Activated naive CD4-positive, alpha-beta T cell treated with anti-CD3 and anti-CD28 coated beads for 36 hours (primary cell): ENCODE measurements at regions not wholly inside any gene's neighbourhood (a gene's known extent, or its start where the extent isn't known, plus 50 kb on each side); places are given as distances from the start of the nearest gene placed in this dataset.

Source experiments
- CTCF ChIA-PET: fragments of 350-600 bp; sonication (Branson Sonifier 250); formaldehyde crosslinking; loops from one replicate; lab custom pipeline; 2021; ENCODE audit warnings: antibody characterized with exemption; lab: Charles Lee
- DNase-seq: peaks from one replicate; pipeline ENCODE4 v3.0.0-alpha.2; 2020
- H3K27ac Mint-ChIP-seq: one replicate; pipeline ENCODE4 v1.8.0; 2021; ENCODE audit warnings: mild to moderate bottlenecking, mixed read lengths
- H3K27me3 Mint-ChIP-seq: one replicate; pipeline ENCODE4 v1.8.0; 2021; ENCODE audit warnings: low read depth, mixed read lengths
- H3K36me3 Mint-ChIP-seq: one replicate; pipeline ENCODE4 v1.8.0; 2021; ENCODE audit warnings: low read depth, mixed read lengths
- H3K4me1 Mint-ChIP-seq: one replicate; pipeline ENCODE4 v1.8.0; 2021; ENCODE audit warnings: low read depth, mixed read lengths
- H3K4me3 Mint-ChIP-seq: one replicate; pipeline ENCODE4 v1.8.0; 2021; ENCODE audit warnings: mild to moderate bottlenecking, moderate library complexity, mixed read lengths
- H3K9me3 Mint-ChIP-seq: one replicate; pipeline ENCODE4 v1.8.0; 2021; ENCODE audit warnings: mixed read lengths
- intact Hi-C: fragments of 100-400 bp; cut with micrococcal nuclease; formaldehyde crosslinking; loops from one replicate; pipeline ENCODE4 v1.15.1; 2023

DNA sequence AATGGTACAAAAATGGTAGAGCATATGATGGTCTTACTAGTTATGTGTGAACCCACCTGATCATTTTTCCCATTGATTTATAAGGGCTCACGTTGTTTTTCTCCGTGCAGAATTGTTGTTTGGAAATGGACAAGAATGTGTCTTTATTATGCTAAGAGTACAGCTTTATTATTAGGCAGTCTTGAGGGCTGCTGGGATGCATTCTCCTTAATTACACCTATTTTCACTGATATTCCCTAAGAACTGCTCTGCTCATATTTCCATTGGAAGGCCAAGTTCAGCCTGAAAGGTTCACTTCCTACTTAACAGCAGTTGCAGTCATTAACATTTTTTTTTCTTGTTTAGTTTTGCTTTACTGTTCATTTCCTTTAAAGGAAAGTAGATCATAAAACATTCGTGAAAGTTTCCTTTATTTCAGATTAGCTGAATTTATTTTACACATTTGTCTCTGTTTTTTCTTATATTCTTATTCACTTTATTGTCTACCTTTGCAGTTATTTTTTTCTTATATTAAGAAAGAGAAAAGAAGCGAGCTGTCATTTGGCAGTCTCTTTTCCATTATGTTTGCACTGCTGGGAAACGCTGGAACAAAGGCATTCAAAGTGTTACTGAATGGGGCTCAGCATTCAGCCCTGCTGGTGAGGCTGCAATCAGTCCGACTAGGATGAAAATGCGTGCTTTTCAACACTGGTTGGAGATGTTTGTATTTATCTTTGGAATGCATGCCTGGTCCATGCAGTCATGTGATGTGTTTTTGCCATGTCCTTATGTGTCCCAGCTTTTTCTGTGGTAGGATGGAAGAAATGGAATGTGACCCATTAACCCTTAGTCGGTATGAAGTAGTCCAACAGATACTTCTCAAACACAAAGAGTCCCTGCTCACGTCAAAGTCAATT, 602.7 kb upstream of the ZNF608 start:
- Mint-ChIP-seq H3K27me3 (no peaks in the 10 kb centered on the region), H3K4me3 (no peak overlapping the region), H3K4me1 (no peaks in the 10 kb centered on the region), H3K9me3 (no peaks in the 10 kb centered on the region), H3K27ac (no peak overlapping the region), H3K36me3 (no peaks in the 10 kb centered on the region)
- no peak for DNase-seq
- CTCF ChIA-PET: no interaction called here
- intact Hi-C loops: no loop called here

DNA sequence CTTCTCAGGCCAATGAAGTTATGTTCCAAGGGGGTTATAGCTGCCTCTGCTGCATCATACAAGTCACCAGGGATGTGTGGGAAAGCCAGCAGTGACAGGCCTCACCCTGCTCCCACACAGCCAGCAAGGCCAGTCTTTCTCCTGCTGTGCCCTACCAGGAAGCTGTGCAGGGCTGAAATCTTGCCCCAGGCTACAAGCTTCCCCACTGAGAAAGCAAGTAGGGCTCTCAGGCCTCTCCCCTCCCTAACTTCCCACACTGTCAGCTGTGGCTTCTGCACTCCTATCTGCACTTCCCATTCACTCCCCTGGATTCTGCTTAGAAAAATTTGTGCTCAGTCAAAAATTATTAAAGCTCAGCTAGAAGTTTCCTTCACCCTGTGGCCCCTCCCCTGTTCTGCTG, 611.2 kb upstream of the ZNF608 start:
- no peak for DNase-seq
- Mint-ChIP-seq H3K27me3 (no peaks in the 10 kb centered on the region), H3K4me3 (no peak overlapping the region), H3K4me1 (no peaks in the 10 kb centered on the region), H3K36me3 (no peaks in the 10 kb centered on the region), H3K9me3 (peaks cover 16% of the 10 kb centered on the region), H3K27ac (no peak overlapping the region)
- intact Hi-C loops: no loop called here
- CTCF ChIA-PET: no interaction called here

- Mint-ChIP-seq H3K36me3 (no peaks in the 10 kb centered on the region), H3K27me3 (no peaks in the 10 kb centered on the region), H3K27ac (no peak overlapping the region), H3K4me3 (no peak overlapping the region), H3K4me1 (no peaks in the 10 kb centered on the region), H3K9me3 (peaks cover 5% of the 10 kb centered on the region)
- intact Hi-C loops: no loop called here
- no peak for DNase-seq
- CTCF ChIA-PET: no interaction called here
Measured at GRCh38 chr5:125365747-125366146, 619.3 kb upstream of the ZNF608 start.

GRCh38 chr5:125367702-125368101, 621.3 kb upstream of the ZNF608 start:
- CTCF ChIA-PET: no interaction called here

GRCh38 chr5:125370461-125371205, 624.2 kb upstream of the ZNF608 start:
- no peaks in the 10 kb centered on the region for H3K27me3 Mint-ChIP-seq
- no peak overlapping the region for H3K27ac Mint-ChIP-seq
- no peak overlapping the region for H3K4me3 Mint-ChIP-seq

More at GRCh38 chr5:125367702-125368101, 621.3 kb upstream of the ZNF608 start:
- Mint-ChIP-seq H3K9me3 (peaks cover 5% of the 10 kb centered on the region), H3K27ac (no peak overlapping the region), H3K4me3 (no peak overlapping the region), H3K4me1 (no peaks in the 10 kb centered on the region), H3K27me3 (no peaks in the 10 kb centered on the region), H3K36me3 (no peaks in the 10 kb centered on the region)
- DNase-seq: no peak
- intact Hi-C loops: no loop called here

DNA sequence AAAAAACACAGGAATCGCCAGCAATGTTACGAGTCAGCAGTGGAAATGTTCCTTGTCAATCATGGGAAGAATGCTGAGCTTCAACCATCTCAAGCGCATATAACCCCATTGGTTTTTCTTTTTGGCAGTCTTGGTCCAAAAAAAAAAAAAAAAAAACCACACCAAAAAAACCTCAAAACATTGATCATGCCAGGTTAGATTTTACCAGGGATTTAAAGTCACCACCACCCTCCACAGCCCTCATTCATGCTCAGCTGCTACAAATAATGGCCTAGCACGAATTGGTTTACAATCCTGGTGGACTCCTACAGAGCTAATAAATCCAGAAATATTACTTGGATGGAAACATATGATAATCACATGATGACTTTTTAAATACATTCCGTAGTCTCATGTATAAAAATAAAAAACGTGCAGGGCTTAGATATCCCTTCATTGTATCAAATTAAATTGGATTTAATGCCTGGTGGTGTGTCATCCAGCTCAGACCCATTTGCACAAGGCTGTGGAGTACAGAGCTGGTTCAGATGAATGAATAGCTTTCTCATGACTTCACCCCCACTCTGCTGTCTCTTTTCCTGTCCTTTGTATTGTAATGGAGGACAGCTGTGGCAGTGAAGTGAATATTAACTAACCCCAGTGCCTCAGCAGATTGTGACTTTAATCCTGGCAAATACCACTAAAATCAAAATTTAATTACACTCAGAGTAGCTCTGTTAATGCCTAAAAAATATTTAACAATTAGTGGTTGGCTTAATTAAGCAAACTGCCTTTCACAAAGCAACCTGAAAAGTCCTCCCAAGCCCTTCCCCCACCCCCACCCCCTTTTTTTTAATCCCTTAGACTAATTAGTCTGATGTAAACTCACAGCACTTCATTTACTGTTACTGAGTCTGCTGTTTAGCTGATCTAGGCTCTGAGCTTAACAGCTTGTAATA, 626.5 kb upstream of the ZNF608 start:
- H3K27ac Mint-ChIP-seq: no peak overlapping the region
- intact Hi-C loops: no loop called here
- no peaks in the 10 kb centered on the region for H3K4me1 Mint-ChIP-seq
- DNase-seq: no peak
- no peak overlapping the region for H3K4me3 Mint-ChIP-seq
- CTCF ChIA-PET: interaction anchor here (0.6 kb wide), 2 partner anchors 428 to 1378 kb away, joined by 3 to 6 read pairs; no protein-coding TSS in a partner anchor
- peaks cover 5% of the 10 kb centered on the region for H3K9me3 Mint-ChIP-seq
- H3K27me3 Mint-ChIP-seq: no peaks in the 10 kb centered on the region
- no peaks in the 10 kb centered on the region for H3K36me3 Mint-ChIP-seq

More at GRCh38 chr5:125370461-125371205, 624.2 kb upstream of the ZNF608 start:
- Mint-ChIP-seq H3K4me1 (no peaks in the 10 kb centered on the region), H3K9me3 (peaks cover 5% of the 10 kb centered on the region), H3K36me3 (no peaks in the 10 kb centered on the region)
- intact Hi-C loops: no loop called here
- DNase-seq: no peak
- CTCF ChIA-PET: no interaction called here

DNA sequence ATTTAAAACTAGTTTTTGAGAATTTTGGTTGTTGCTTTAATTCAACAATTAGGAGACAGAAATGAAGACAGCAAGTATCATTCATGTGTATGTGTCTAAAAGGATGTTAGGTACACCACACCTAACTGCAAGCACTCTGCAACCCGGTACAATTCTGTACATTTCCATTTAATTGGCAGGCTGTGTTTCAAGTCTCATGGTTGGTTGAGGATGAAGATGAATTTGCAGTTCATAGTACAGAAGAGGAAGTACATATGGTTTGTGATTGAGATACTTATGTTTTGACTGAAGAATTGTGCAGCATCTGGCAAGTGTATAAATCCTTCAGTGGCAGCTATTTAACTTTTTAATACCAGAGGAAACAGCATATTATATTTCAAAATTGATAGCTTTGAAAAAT, 628.7 kb upstream of the ZNF608 start:
- no peak overlapping the region for H3K27ac Mint-ChIP-seq
- H3K27me3 Mint-ChIP-seq: no peaks in the 10 kb centered on the region
- H3K4me1 Mint-ChIP-seq: no peaks in the 10 kb centered on the region
- peaks cover 5% of the 10 kb centered on the region for H3K9me3 Mint-ChIP-seq
- intact Hi-C loops: no loop called here
- DNase-seq: no peak
- CTCF ChIA-PET: interaction anchor here (0.6 kb wide), 1 partner anchor 524 kb away, joined by 5 read pairs; no protein-coding TSS in a partner anchor
- H3K36me3 Mint-ChIP-seq: no peaks in the 10 kb centered on the region
- H3K4me3 Mint-ChIP-seq: no peak overlapping the region

DNA sequence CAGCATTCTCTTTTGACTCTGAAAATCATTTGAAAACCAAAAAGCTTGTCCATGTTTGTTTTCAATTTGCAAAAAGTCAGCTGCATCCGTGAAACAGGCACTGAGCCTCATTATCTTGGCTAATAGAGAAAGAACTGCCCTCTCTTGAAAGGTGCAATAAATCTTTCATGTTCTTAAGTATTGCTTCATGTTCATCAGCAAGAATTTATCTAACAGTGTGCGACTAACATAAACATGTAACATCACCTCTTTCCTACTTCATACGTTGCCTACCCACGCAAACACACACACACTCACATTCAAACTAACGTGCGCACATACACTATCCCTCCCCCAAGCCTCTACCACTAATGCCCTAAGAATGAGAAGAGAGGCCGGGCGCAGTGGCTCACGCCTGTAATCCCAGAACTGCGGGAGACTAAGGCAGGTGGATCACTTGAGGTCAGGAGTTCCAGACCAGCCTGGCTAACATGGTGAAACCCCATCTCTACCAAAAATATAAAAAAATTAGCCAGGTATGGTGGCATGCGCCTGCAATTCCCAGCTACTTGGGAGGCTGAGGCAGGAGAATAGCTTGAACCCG, 629.7 kb upstream of the ZNF608 start:
- DNase-seq: no peak
- H3K9me3 Mint-ChIP-seq: peaks cover 5% of the 10 kb centered on the region
- H3K4me3 Mint-ChIP-seq: no peak overlapping the region
- no peak overlapping the region for H3K27ac Mint-ChIP-seq
- H3K27me3 Mint-ChIP-seq: no peaks in the 10 kb centered on the region
- CTCF ChIA-PET: no interaction called here
- no peaks in the 10 kb centered on the region for H3K4me1 Mint-ChIP-seq
- no peaks in the 10 kb centered on the region for H3K36me3 Mint-ChIP-seq
- intact Hi-C loops: no loop called here

DNA sequence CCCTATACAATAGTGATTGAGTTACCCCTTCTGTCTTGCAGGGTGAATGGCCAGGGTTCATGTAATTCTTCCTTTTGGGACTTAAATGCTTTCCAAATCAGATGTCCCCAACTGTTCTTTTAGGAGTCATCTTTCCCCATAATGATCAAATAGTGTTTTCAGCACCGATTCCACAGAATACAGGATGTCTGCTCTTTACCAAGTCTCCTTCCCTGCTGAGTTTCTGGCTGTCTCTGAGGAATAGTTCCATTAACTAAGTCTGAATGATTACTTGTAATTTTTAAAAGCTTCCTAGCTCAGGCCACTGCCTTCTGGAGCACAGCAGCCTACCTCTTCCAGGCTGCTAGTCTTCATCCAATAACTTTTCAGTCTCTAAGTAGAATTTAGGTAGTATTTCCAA, 630.7 kb upstream of the ZNF608 start:
- peaks cover 5% of the 10 kb centered on the region for H3K9me3 Mint-ChIP-seq
- H3K27ac Mint-ChIP-seq: no peak overlapping the region
- CTCF ChIA-PET: no interaction called here
- intact Hi-C loops: no loop called here
- H3K4me1 Mint-ChIP-seq: no peaks in the 10 kb centered on the region
- no peaks in the 10 kb centered on the region for H3K27me3 Mint-ChIP-seq
- DNase-seq: no peak
- no peak overlapping the region for H3K4me3 Mint-ChIP-seq
- H3K36me3 Mint-ChIP-seq: no peaks in the 10 kb centered on the region

DNA sequence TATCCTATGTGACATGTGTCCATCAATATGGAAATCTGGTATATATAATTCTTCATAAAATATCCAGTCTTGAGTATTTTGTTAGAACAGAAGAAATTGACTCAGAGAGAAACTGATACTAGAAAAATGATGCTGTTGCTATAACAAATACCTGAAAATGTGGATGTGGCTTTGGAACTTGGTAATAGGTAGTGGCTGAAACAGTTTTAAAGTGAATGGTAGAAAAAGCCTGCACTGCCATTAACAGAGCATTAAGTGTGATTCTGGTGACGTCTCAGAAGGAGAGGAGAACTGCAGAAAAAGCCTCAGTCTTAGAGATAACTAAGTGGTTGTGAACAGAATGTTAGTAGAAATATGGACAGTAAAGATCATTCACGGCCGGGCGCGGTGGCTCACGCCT, 634.9 kb upstream of the ZNF608 start:
- Mint-ChIP-seq H3K36me3 (no peaks in the 10 kb centered on the region), H3K9me3 (peaks cover 7% of the 10 kb centered on the region), H3K27ac (no peak overlapping the region), H3K4me1 (no peaks in the 10 kb centered on the region), H3K27me3 (no peaks in the 10 kb centered on the region), H3K4me3 (no peak overlapping the region)
- CTCF ChIA-PET: no interaction called here
- DNase-seq: no peak
- intact Hi-C loops: no loop called here

GRCh38 chr5:125384071-125384470, 637.6 kb upstream of the ZNF608 start:
- Mint-ChIP-seq H3K36me3 (no peaks in the 10 kb centered on the region), H3K9me3 (peaks cover 3% of the 10 kb centered on the region), H3K4me3 (no peak overlapping the region), H3K4me1 (no peaks in the 10 kb centered on the region), H3K27me3 (no peaks in the 10 kb centered on the region), H3K27ac (no peak overlapping the region)
- CTCF ChIA-PET: no interaction called here
- DNase-seq: no peak
- intact Hi-C loops: no loop called here

GRCh38 chr5:125390326-125390725, 643.9 kb upstream of the ZNF608 start:
- H3K27me3 Mint-ChIP-seq: no peaks in the 10 kb centered on the region
- H3K9me3 Mint-ChIP-seq: peaks cover 8% of the 10 kb centered on the region
- no peak overlapping the region for H3K27ac Mint-ChIP-seq
- CTCF ChIA-PET: no interaction called here
- DNase-seq: no peak
- no peak overlapping the region for H3K4me3 Mint-ChIP-seq
- no peaks in the 10 kb centered on the region for H3K36me3 Mint-ChIP-seq
- intact Hi-C loops: no loop called here
- H3K4me1 Mint-ChIP-seq: no peaks in the 10 kb centered on the region
